HG02678 (cell line): ENCODE measurements at regions not wholly inside any gene's neighbourhood (a gene's known extent, or its start where the extent isn't known, plus 50 kb on each side); places are given as distances from the start of the nearest gene placed in this dataset.

Source experiments
- ATAC-seq: cut with Tn5 transposase; IDR thresholded peaks from one replicate; pipeline ENCODE4 v1.9.1; 2021; ENCODE audit warnings: mild to moderate bottlenecking, moderate library complexity; ENCODE audit not compliant: unreplicated experiment

- ATAC-seq: no peak
Observed at GRCh38 chr3:99542767-99543518, 95.5 kb upstream of the COL8A1 start.

GRCh38 chr3:99541181-99541580 is 97.2 kb upstream of the COL8A1 start:
- ATAC-seq: no peak

- ATAC-seq: no peak
Observed at GRCh38 chr3:99537416-99537815, 101.0 kb upstream of the COL8A1 start.

- no peak for ATAC-seq
Observed at GRCh38 chr3:99536555-99537314, 101.7 kb upstream of the COL8A1 start.

- peak; percentile 49 for ATAC-seq
Observed at GRCh38 chr3:99534951-99535704, 103.3 kb upstream of the COL8A1 start.

- ATAC-seq: peak; percentile 73
Observed at GRCh38 chr3:99532246-99532645, 106.1 kb upstream of the COL8A1 start.

GRCh38 chr3:99529265-99529664 is 109.1 kb upstream of the COL8A1 start:
- no peak for ATAC-seq

- no peak for ATAC-seq
Observed at GRCh38 chr3:99526921-99527320, 111.5 kb upstream of the COL8A1 start.

- ATAC-seq: no peak
Observed at GRCh38 chr3:99524559-99524958, 113.8 kb upstream of the COL8A1 start.

GRCh38 chr3:99523431-99524127 is 114.8 kb upstream of the COL8A1 start:
- ATAC-seq: no peak

- ATAC-seq: no peak
Observed at GRCh38 chr3:99522147-99522546, 116.2 kb upstream of the COL8A1 start.

- no peak for ATAC-seq
Observed at GRCh38 chr3:99521551-99521950, 116.8 kb upstream of the COL8A1 start.

- no peak for ATAC-seq
Observed at GRCh38 chr3:99520513-99520912, 117.9 kb upstream of the COL8A1 start.

- ATAC-seq: no peak
Observed at GRCh38 chr3:99516936-99517335, 121.5 kb upstream of the COL8A1 start.

- ATAC-seq: no peak
Observed at GRCh38 chr3:99515891-99516290, 122.5 kb upstream of the COL8A1 start.

GRCh38 chr3:99509224-99509623 is 129.2 kb upstream of the COL8A1 start:
- ATAC-seq: no peak

- no peak for ATAC-seq
Observed at GRCh38 chr3:99508191-99508590, 130.2 kb upstream of the COL8A1 start.

- ATAC-seq: peak; percentile 99
Observed at GRCh38 chr3:99505646-99506269, 132.6 kb upstream of the COL8A1 start.

GRCh38 chr3:99505200-99505599 is 133.2 kb upstream of the COL8A1 start:
- ATAC-seq: peak; percentile 26

GRCh38 chr3:99504258-99504657 is 134.1 kb upstream of the COL8A1 start:
- ATAC-seq: no peak

GRCh38 chr3:99503350-99503749 is 135.0 kb upstream of the COL8A1 start:
- ATAC-seq: no peak
